Keratinocyte (primary cell): ENCODE measurements at regions not wholly inside any gene's neighbourhood (a gene's known extent, or its start where the extent isn't known, plus 50 kb on each side); places are given as distances from the start of the nearest gene placed in this dataset.

Experiments used
- DNase-seq: peaks from one replicate; pipeline ENCODE4 v3.0.0-alpha.2; 2011; ENCODE audit warnings: low read depth, missing footprints, low spot score
- FAIRE-seq: peaks from 2 replicates; lab custom pipeline; 2011; peaks lifted over from hg19 to GRCh38; lab: Jason Lieb, UNC
- H2AFZ ChIP-seq: 2 replicates; pipeline ENCODE4 v1.6.0; 2012; ENCODE audit warnings: low read length, control low read depth, inconsistent platforms; ENCODE audit not compliant: control insufficient read depth
- H3K27ac ChIP-seq: 2 replicates; pipeline ENCODE4 v1.5.1; 2011; ENCODE audit warnings: low read length; ENCODE audit not compliant: control insufficient read depth, insufficient read depth
- H3K27me3 ChIP-seq: 3 replicates; pipeline ENCODE4 v1.6.0; 2011; ENCODE audit warnings: low read length; ENCODE audit not compliant: control insufficient read depth, insufficient read depth; ENCODE audit errors: extremely low read depth
- H3K36me3 ChIP-seq, 2 experiments: 2 replicates in 1 of 2; 3 replicates in 1 of 2; pipeline ENCODE4 v1.5.1; 2011; ENCODE audit warnings: low read length in 2 of 2, mild to moderate bottlenecking in 1 of 2; ENCODE audit not compliant: control insufficient read depth in 2 of 2, insufficient read depth in 2 of 2; ENCODE audit errors: extremely low read depth in 1 of 2
- H3K4me1 ChIP-seq: 3 replicates; pipeline ENCODE4 v1.5.1; 2011; ENCODE audit warnings: low read length; ENCODE audit not compliant: control insufficient read depth, insufficient read depth; ENCODE audit errors: extremely low read depth
- H3K4me2 ChIP-seq: 3 replicates; pipeline ENCODE4 v1.6.0; 2011; ENCODE audit warnings: low read depth, low read length; ENCODE audit not compliant: control insufficient read depth, insufficient read depth; ENCODE audit errors: extremely low read depth
- H3K4me3 ChIP-seq, 3 experiments: fragments of 200-600 bp in 1 of 3; sonication (generic) in 1 of 3; 2 replicates in 2 of 3; 3 replicates in 1 of 3; pipeline ENCODE4 v1.5.1; 2011 to 2016; ENCODE audit warnings: low read length in 3 of 3, mild to moderate bottlenecking in 3 of 3, control low read depth in 2 of 3, inconsistent platforms in 1 of 3, low read depth in 1 of 3, mixed read lengths in 1 of 3, mixed run types in 1 of 3, moderate library complexity in 1 of 3; ENCODE audit not compliant: control insufficient read depth in 2 of 3, insufficient read depth in 2 of 3; ENCODE audit errors: extremely low read depth in 1 of 3
- H3K79me2 ChIP-seq: 2 replicates; pipeline ENCODE4 v1.6.0; 2012; ENCODE audit warnings: low read length; ENCODE audit not compliant: control insufficient read depth, insufficient read depth
- H3K9ac ChIP-seq: 3 replicates; pipeline ENCODE4 v1.6.0; 2011; ENCODE audit warnings: low read length; ENCODE audit not compliant: control insufficient read depth, insufficient read depth; ENCODE audit errors: extremely low read depth
- H3K9me1 ChIP-seq: 3 replicates; pipeline ENCODE4 v1.6.0; 2011; ENCODE audit warnings: low read length; ENCODE audit not compliant: control insufficient read depth, insufficient read depth; ENCODE audit errors: extremely low read depth
- H3K9me3 ChIP-seq: 2 replicates; pipeline ENCODE4 v1.5.1; 2012; ENCODE audit warnings: low read depth, low read length; ENCODE audit not compliant: control insufficient read depth
- H4K20me1 ChIP-seq: 3 replicates; pipeline ENCODE4 v1.6.0; 2011; ENCODE audit warnings: low read length; ENCODE audit not compliant: control insufficient read depth, insufficient read depth; ENCODE audit errors: extremely low read depth
- CTCF ChIP-seq, 3 experiments: IDR thresholded peaks in 1 of 3; conservative IDR thresholded peaks in 1 of 3; optimal IDR thresholded peaks in 1 of 3; 2 replicates in 2 of 3; 3 replicates in 1 of 3; pipeline versions ENCODE3 to v1.5.1; 2011; ENCODE audit warnings: low read length in 3 of 3, mild to moderate bottlenecking in 3 of 3, moderate library complexity in 2 of 3, control low read depth in 1 of 3, inconsistent platforms in 1 of 3; ENCODE audit not compliant: insufficient read depth in 2 of 3; ENCODE audit errors: extremely low read depth in 1 of 3
- EZH2 ChIP-seq: IDR thresholded peaks from one replicate; pipeline ENCODE4 v1.6.1; 2012; ENCODE audit warnings: inconsistent platforms, mild to moderate bottlenecking, low read length, moderate library complexity
- dilution Hi-C: fragments of 300-500 bp; cut with MboI; formaldehyde crosslinking; loops from one replicate; pipeline ENCODE4 v1.7.0; 2020; ENCODE audit warnings: low sequenced_read_pairs; ENCODE audit not compliant: extremely low pct_ligation_motif_present

- TF ChIP-seq EZH2: no peak
- TF ChIP-seq CTCF (optimal IDR thresholded peaks at IDR 0.05 in 1 of 3, IDR thresholded peaks at IDR 0.05 in 1 of 3, conservative IDR thresholded peaks at IDR 0.05 in 1 of 3; ENCODE audit: extremely low read depth in 1 of 3, insufficient read depth in 2 of 3, low read length in 3 of 3): no peak
- Histone ChIP-seq H3K9me3 (no peaks in the 10 kb centered on the region), H3K4me3 (no peak overlapping the region), H3K4me1 (no peaks in the 10 kb centered on the region), H3K4me2 (no peak overlapping the region), H3K27ac (no peak overlapping the region), H3K9ac (no peak overlapping the region), H2AFZ (no peak overlapping the region), H3K9me1 (no peaks in the 10 kb centered on the region), H4K20me1 (no peaks in the 10 kb centered on the region), H3K79me2 (no peaks in the 10 kb centered on the region), H3K27me3 (no peaks in the 10 kb centered on the region), H3K36me3 (no peaks in the 10 kb centered on the region)
- DNase-seq: no peak
- no peak for FAIRE-seq
- dilution Hi-C loops: no loop called here
These were observed 55.0 kb upstream of the GNAO1 start for GRCh38 chr16:56136256-56136655.

- no peak overlapping the region for H3K27ac ChIP-seq
- dilution Hi-C loops: no loop called here
- H3K4me2 ChIP-seq: no peak overlapping the region
- no peaks in the 10 kb centered on the region for H3K27me3 ChIP-seq
- no peak overlapping the region for H2AFZ ChIP-seq
- no peaks in the 10 kb centered on the region for H3K79me2 ChIP-seq
- DNase-seq (no peak), FAIRE-seq (no peak)
- TF ChIP-seq CTCF (optimal IDR thresholded peaks at IDR 0.05 in 1 of 3, IDR thresholded peaks at IDR 0.05 in 1 of 3, conservative IDR thresholded peaks at IDR 0.05 in 1 of 3; ENCODE audit: extremely low read depth in 1 of 3, insufficient read depth in 2 of 3, low read length in 3 of 3): no peak
- TF ChIP-seq EZH2: no peak
- H4K20me1 ChIP-seq: no peaks in the 10 kb centered on the region
- no peaks in the 10 kb centered on the region for H3K36me3 ChIP-seq
- H3K9ac ChIP-seq: no peak overlapping the region
- H3K9me1 ChIP-seq: no peaks in the 10 kb centered on the region
- H3K4me3 ChIP-seq: no peak overlapping the region
- no peaks in the 10 kb centered on the region for H3K4me1 ChIP-seq
- H3K9me3 ChIP-seq: no peaks in the 10 kb centered on the region
These were observed 56.5 kb upstream of the GNAO1 start for GRCh38 chr16:56134790-56135189.
